GM12878 (cell line): ENCODE measurements at regions not wholly inside any gene's neighbourhood (a gene's known extent, or its start where the extent isn't known, plus 50 kb on each side); places are given as distances from the start of the nearest gene placed in this dataset.

Experiments used
- ATAC-seq: fragments of 200-7000 bp; cut with Tn5 transposase; 3 replicates; pipeline ENCODE4 v1.9.1; 2020; ENCODE audit warnings: mild to moderate bottlenecking, moderate library complexity
- BruUV-seq: library from RNA; stranded (reverse); fragments of 400-500 nt; replicated peaks from 2 replicates; lab custom pipeline; 2021; lab: Mats Ljungman, UMichigan
- CTCF ChIA-PET: fragments of 300-600 bp; sonication (Branson Sonifier 250); formaldehyde crosslinking; extraction: SDS; loops from one replicate; lab custom pipeline; 2021; ENCODE audit warnings: inconsistent platforms; lab: Yijun Ruan, JAX
- POLR2A ChIA-PET: fragments of 350-600 bp; formaldehyde crosslinking; extraction: SDS; loops from one replicate; lab custom pipeline; 2021; ENCODE audit warnings: inconsistent platforms; lab: Charles Lee
- RAD21 ChIA-PET: fragments of 300-600 bp; sonication (Branson Sonifier 250); formaldehyde crosslinking; loops from one replicate; lab custom pipeline; 2023; ENCODE audit warnings: antibody characterized with exemption; ENCODE audit not compliant: unreplicated experiment; lab: Charles Lee
- SMC1A ChIA-PET: fragments of 300-600 bp; sonication (Branson Sonifier 250); formaldehyde crosslinking; loops from one replicate; lab custom pipeline; 2023; ENCODE audit not compliant: unreplicated experiment, uncharacterized antibody; lab: Charles Lee
- DNase-seq: peaks from one replicate; pipeline ENCODE4 v3.0.0-alpha.2; 2011; ENCODE audit warnings: low read depth, low spot score
- FAIRE-seq: peaks from 3 replicates; lab custom pipeline; 2011; peaks lifted over from hg19 to GRCh38; lab: Jason Lieb, UNC
- H2AFZ ChIP-seq: 2 replicates; pipeline ENCODE4 v1.6.0; 2011; ENCODE audit warnings: low read depth, low read length, control low read depth; ENCODE audit not compliant: control insufficient read depth
- H3K27ac ChIP-seq: 2 replicates; pipeline ENCODE4 v1.5.1; 2011; ENCODE audit warnings: control low read depth; ENCODE audit not compliant: control insufficient read depth, insufficient read depth
- H3K27me3 ChIP-seq, 2 experiments: replicated peaks in 1 of 2; 2 replicates each; pipeline versions ENCODE4 v1.6.0 to v1.6.1; 2011; ENCODE audit warnings: low read length in 1 of 2; ENCODE audit not compliant: control insufficient read depth in 2 of 2, insufficient read depth in 2 of 2
- H3K36me3 ChIP-seq, 2 experiments: 2 replicates each; pipeline ENCODE4 v1.5.1; 2011; ENCODE audit warnings: low read length in 1 of 2; ENCODE audit not compliant: control insufficient read depth in 2 of 2, insufficient read depth in 2 of 2
- H3K4me1 ChIP-seq: 2 replicates; pipeline ENCODE4 v1.6.1; 2011; ENCODE audit warnings: mild to moderate bottlenecking, low read length, moderate library complexity, mixed read lengths; ENCODE audit not compliant: control insufficient read depth, insufficient read depth
- H3K4me2 ChIP-seq: 2 replicates; pipeline ENCODE4 v1.6.0; 2011; ENCODE audit warnings: control low read depth; ENCODE audit not compliant: control insufficient read depth, insufficient read depth
- H3K4me3 ChIP-seq: fragments of 200-600 bp; sonication (generic); 2 replicates; pipeline ENCODE4 v1.5.1; 2016
- H3K79me2 ChIP-seq: 2 replicates; pipeline ENCODE4 v1.6.0; 2011; ENCODE audit warnings: low read length; ENCODE audit not compliant: control insufficient read depth, insufficient read depth
- H3K9ac ChIP-seq: 2 replicates; pipeline ENCODE4 v1.8.0; 2011; ENCODE audit warnings: low read length, control low read depth, mixed read lengths; ENCODE audit not compliant: control insufficient read depth, insufficient read depth
- H3K9me3 ChIP-seq: replicated peaks from 3 replicates; pipeline ENCODE4 v1.5.1; 2011; ENCODE audit warnings: mild to moderate bottlenecking, low read length; ENCODE audit not compliant: control insufficient read depth, insufficient read depth
- H4K20me1 ChIP-seq: 2 replicates; pipeline ENCODE4 v1.6.0; 2011; ENCODE audit not compliant: control insufficient read depth, insufficient read depth
- CREM ChIP-seq: IDR thresholded peaks from 2 replicates; pipeline ENCODE4 v1.6.1; 2014; ENCODE audit warnings: antibody characterized with exemption, low read depth
- HCFC1 ChIP-seq: fragments of 150-350 bp; IDR thresholded peaks from 2 replicates; pipeline ENCODE4 v1.6.1; 2014; ENCODE audit warnings: low read length
- JUND ChIP-seq: IDR thresholded peaks from 2 replicates; pipeline ENCODE4 v1.6.1; 2012; ENCODE audit warnings: low read depth, mild to moderate bottlenecking, low read length, improper control_type of control experiment, moderate library complexity
- POLR2AphosphoS2 ChIP-seq: IDR thresholded peaks from 2 replicates; pipeline ENCODE4 v1.6.1; 2011; ENCODE audit warnings: low read depth, mild to moderate bottlenecking, low read length, improper control_type of control experiment, moderate library complexity
- POU2F2 ChIP-seq: IDR thresholded peaks from 3 replicates; pipeline ENCODE4 v1.6.1; 2011; ENCODE audit warnings: low read depth, mild to moderate bottlenecking, low read length, borderline replicate concordance
- RUNX3 ChIP-seq: IDR thresholded peaks from 2 replicates; pipeline ENCODE4 v1.6.1; 2012; ENCODE audit warnings: low read length, inconsistent platforms
- SMAD1 ChIP-seq: fragments of 450-650 bp; IDR thresholded peaks from 2 replicates; pipeline ENCODE4 v1.6.1; 2018; ENCODE audit warnings: mild to moderate bottlenecking, low read depth; ENCODE audit not compliant: partially characterized antibody
- WRNIP1 ChIP-seq: IDR thresholded peaks from 2 replicates; pipeline ENCODE4 v1.6.1; 2011; ENCODE audit warnings: low read depth, low read length, improper control_type of control experiment, borderline replicate concordance
- ZZZ3 ChIP-seq: IDR thresholded peaks from 2 replicates; pipeline ENCODE4 v1.6.1; 2011; ENCODE audit warnings: low read depth; ENCODE audit not compliant: control insufficient read depth, insufficient read length
- WGBS: methylation state at CpG from one replicate; pipeline ENCODE4 v1.1.6; 2016; ENCODE audit warnings: low lambda C conversion rate; ENCODE audit not compliant: insufficient replicate concordance, insufficient coverage; ENCODE audit errors: missing lambda C conversion rate; 5-methylcytosine and 5-hydroxymethylcytosine counted together
- in situ Hi-C: fragments of 300-500 bp; cut with MboI; formaldehyde crosslinking; loops from 9 replicates; pipeline ENCODE4 v1.14.3; 2018; ENCODE audit warnings: mixed read lengths
- intact Hi-C: fragments of 100-400 bp; cut with micrococcal nuclease; formaldehyde crosslinking; loops from one replicate; pipeline ENCODE4 v1.14.2; 2022; ENCODE audit not compliant: unreplicated experiment
- TF ChIP-seq, protein P1 (sequence below): fragments of 450-650 bp; IDR thresholded peaks from 2 replicates; pipeline ENCODE4 v1.6.1; 2017; ENCODE audit warnings: borderline replicate concordance
- TF ChIP-seq, protein P2 (sequence below): fragments of 450-650 bp; IDR thresholded peaks from 2 replicates; pipeline ENCODE4 v1.6.1; 2017; ENCODE audit warnings: mild to moderate bottlenecking, low read depth, inconsistent platforms; ENCODE audit not compliant: poor library complexity, severe bottlenecking
- TF ChIP-seq, protein P3 (sequence below): fragments of 150-350 bp; IDR thresholded peaks from 2 replicates; pipeline ENCODE4 v1.6.1; 2014; ENCODE audit warnings: mild to moderate bottlenecking, low read depth, low read length

DNA sequence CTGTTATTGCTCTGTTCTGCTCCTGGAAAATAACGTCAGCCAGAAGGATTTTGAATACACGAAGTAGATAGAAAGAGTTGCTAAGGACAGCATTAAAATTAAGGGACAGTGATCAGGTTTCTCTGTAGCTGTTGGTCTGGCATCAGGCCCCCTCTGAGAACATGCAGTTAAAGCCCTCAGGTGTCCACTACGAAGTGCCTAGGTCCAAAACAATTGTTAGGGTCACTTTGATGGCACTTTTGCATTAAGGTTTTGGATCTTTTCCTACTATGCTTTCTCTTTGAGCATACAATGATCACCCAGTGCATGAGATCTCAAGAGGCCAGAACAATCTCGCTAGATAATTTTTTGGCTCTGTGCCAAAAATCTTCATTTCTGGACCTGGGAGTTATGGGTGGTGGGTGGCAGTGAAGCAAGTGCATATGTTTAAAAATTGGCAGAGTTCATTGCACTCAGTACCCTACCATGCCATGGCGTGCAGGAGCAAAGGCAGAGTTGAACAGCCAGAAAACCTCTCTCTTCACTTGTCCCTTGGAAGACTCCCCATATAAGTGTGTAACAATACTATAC, 797.6 kb downstream of the ROBO2 start:
- H3K27ac ChIP-seq, result no peak overlapping the region
- no peak overlapping the region for H2AFZ ChIP-seq
- no peaks in the 10 kb centered on the region for H3K4me1 ChIP-seq
- no peaks in the 10 kb centered on the region for H3K27me3 ChIP-seq
- intact Hi-C loops, result no loop called here
- CTCF ChIA-PET, result no interaction called here
- H3K9me3 ChIP-seq, result no peaks in the 10 kb centered on the region
- BruUV-seq, result no TSS peak
- ATAC-seq (no peak), FAIRE-seq (no peak), DNase-seq (no peak)
- in situ Hi-C loops, result no loop called here
- H3K9ac ChIP-seq, result no peak overlapping the region
- H3K79me2 ChIP-seq, result no peaks in the 10 kb centered on the region
- no peaks in the 10 kb centered on the region for H3K36me3 ChIP-seq
- no peak overlapping the region for H3K4me3 ChIP-seq
- RAD21 ChIA-PET, result no interaction called here
- SMC1A ChIA-PET, result no interaction called here
- H3K4me2 ChIP-seq, result no peak overlapping the region
- POLR2A ChIA-PET, result no interaction called here
- H4K20me1 ChIP-seq, result no peaks in the 10 kb centered on the region
- 1% methylated on average over 5 of the region's 5 CpGs for WGBS
- TF ChIP-seq SMAD1 (peak; percentile 68), RUNX3 (no peak)

DNA sequence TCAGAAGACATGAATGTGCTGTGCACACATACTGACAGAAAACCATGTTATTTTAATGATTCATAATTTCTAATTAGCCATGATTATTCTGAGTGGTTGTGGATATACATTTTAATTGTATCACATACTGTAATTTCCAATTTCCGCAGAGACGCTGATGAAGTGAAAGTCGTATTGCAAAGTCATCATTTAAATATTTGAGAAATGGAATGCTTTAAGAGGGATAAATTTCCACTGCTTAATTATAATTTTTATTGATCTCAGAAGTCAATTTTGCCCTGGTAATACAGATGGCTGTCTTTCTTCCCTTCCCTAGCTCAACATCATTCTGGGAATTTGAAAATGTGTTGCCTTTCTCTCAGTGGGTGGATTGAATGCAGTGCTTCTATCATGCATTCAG, 819.3 kb downstream of the ROBO2 start:
- ATAC-seq (no peak), DNase-seq (no peak), FAIRE-seq (no peak)
- Histone ChIP-seq H4K20me1 (no peaks in the 10 kb centered on the region), H3K4me1 (no peaks in the 10 kb centered on the region), H3K27ac (no peak overlapping the region), H3K4me3 (no peak overlapping the region), H3K36me3 (no peaks in the 10 kb centered on the region), H2AFZ (no peak overlapping the region), H3K9ac (no peak overlapping the region), H3K27me3 (no peaks in the 10 kb centered on the region), H3K9me3 (no peaks in the 10 kb centered on the region), H3K79me2 (no peaks in the 10 kb centered on the region), H3K4me2 (no peak overlapping the region)
- SMC1A ChIA-PET, result no interaction called here
- in situ Hi-C loops (no loop called here), intact Hi-C loops (no loop called here)
- RAD21 ChIA-PET, result no interaction called here
- no peak for TF ChIP-seq HCFC1
- TF ChIP-seq, protein P1, sequence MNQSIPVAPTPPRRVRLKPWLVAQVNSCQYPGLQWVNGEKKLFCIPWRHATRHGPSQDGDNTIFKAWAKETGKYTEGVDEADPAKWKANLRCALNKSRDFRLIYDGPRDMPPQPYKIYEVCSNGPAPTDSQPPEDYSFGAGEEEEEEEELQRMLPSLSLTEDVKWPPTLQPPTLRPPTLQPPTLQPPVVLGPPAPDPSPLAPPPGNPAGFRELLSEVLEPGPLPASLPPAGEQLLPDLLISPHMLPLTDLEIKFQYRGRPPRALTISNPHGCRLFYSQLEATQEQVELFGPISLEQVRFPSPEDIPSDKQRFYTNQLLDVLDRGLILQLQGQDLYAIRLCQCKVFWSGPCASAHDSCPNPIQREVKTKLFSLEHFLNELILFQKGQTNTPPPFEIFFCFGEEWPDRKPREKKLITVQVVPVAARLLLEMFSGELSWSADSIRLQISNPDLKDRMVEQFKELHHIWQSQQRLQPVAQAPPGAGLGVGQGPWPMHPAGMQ, result no peak
- no peak for TF ChIP-seq WRNIP1
- TF ChIP-seq POU2F2, result no peak
- no peak for TF ChIP-seq ZZZ3
- TF ChIP-seq, protein P2, sequence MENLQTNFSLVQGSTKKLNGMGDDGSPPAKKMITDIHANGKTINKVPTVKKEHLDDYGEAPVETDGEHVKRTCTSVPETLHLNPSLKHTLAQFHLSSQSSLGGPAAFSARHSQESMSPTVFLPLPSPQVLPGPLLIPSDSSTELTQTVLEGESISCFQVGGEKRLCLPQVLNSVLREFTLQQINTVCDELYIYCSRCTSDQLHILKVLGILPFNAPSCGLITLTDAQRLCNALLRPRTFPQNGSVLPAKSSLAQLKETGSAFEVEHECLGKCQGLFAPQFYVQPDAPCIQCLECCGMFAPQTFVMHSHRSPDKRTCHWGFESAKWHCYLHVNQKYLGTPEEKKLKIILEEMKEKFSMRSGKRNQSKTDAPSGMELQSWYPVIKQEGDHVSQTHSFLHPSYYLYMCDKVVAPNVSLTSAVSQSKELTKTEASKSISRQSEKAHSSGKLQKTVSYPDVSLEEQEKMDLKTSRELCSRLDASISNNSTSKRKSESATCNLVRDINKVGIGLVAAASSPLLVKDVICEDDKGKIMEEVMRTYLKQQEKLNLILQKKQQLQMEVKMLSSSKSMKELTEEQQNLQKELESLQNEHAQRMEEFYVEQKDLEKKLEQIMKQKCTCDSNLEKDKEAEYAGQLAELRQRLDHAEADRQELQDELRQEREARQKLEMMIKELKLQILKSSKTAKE, result no peak
- no peak for TF ChIP-seq JUND
- TF ChIP-seq, protein P3, sequence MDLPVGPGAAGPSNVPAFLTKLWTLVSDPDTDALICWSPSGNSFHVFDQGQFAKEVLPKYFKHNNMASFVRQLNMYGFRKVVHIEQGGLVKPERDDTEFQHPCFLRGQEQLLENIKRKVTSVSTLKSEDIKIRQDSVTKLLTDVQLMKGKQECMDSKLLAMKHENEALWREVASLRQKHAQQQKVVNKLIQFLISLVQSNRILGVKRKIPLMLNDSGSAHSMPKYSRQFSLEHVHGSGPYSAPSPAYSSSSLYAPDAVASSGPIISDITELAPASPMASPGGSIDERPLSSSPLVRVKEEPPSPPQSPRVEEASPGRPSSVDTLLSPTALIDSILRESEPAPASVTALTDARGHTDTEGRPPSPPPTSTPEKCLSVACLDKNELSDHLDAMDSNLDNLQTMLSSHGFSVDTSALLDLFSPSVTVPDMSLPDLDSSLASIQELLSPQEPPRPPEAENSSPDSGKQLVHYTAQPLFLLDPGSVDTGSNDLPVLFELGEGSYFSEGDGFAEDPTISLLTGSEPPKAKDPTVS, result no peak
- TF ChIP-seq POLR2AphosphoS2, result no peak
- no peak for TF ChIP-seq CREM
- no TSS peak for BruUV-seq
- POLR2A ChIA-PET, result no interaction called here
- CTCF ChIA-PET, result no interaction called here
- WGBS, result 67% methylated on average over 3 of the region's 3 CpGs
